ENCODE measurements at regions not wholly inside any gene's neighbourhood (a gene's known extent, or its start where the extent isn't known, plus 50 kb on each side); places are given as distances from the start of the nearest gene placed in this dataset.

DNA sequence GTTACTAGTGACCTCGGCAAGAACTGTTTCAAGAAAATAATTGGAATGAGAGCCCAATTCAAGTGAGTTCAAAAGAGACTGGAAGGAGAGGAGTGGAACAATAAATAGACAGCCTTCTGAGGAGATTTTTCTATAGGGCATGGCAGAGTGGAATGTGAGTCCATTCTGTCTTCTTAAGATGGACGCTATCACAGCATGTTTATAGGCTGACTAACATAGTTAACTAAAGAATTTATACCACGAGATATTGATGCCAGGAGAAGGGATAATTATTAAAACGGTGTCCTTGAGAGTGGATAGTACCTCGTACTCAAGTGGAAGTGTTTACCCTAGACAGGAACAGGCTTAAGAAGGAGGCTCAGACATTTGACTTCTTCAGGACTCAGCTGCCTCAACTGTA, 143.5 kb upstream of the RBBP8 start:
- TF ChIP-seq SIN3A (IDR thresholded peaks at IDR 0.05; ENCODE audit: borderline replicate concordance, insufficient read depth, low read length) (no peak), TAF1 (IDR thresholded peaks at IDR 0.05; ENCODE audit: borderline replicate concordance, insufficient read depth, low read length) (no peak), FOXP2 (optimal IDR thresholded peaks at IDR 0.05; ENCODE audit: borderline replicate concordance, extremely low read depth, extremely low read length, insufficient read depth) (no peak), POLR2AphosphoS5 (IDR thresholded peaks at IDR 0.05; ENCODE audit: low read depth, low read length) (no peak)
- TF ChIP-seq, protein P1, sequence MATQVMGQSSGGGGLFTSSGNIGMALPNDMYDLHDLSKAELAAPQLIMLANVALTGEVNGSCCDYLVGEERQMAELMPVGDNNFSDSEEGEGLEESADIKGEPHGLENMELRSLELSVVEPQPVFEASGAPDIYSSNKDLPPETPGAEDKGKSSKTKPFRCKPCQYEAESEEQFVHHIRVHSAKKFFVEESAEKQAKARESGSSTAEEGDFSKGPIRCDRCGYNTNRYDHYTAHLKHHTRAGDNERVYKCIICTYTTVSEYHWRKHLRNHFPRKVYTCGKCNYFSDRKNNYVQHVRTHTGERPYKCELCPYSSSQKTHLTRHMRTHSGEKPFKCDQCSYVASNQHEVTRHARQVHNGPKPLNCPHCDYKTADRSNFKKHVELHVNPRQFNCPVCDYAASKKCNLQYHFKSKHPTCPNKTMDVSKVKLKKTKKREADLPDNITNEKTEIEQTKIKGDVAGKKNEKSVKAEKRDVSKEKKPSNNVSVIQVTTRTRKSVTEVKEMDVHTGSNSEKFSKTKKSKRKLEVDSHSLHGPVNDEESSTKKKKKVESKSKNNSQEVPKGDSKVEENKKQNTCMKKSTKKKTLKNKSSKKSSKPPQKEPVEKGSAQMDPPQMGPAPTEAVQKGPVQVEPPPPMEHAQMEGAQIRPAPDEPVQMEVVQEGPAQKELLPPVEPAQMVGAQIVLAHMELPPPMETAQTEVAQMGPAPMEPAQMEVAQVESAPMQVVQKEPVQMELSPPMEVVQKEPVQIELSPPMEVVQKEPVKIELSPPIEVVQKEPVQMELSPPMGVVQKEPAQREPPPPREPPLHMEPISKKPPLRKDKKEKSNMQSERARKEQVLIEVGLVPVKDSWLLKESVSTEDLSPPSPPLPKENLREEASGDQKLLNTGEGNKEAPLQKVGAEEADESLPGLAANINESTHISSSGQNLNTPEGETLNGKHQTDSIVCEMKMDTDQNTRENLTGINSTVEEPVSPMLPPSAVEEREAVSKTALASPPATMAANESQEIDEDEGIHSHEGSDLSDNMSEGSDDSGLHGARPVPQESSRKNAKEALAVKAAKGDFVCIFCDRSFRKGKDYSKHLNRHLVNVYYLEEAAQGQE (IDR thresholded peaks at IDR 0.05; ENCODE audit: insufficient read depth in 1 of 2, low read depth in 2 of 2, low read length in 2 of 2) = no peak

DNA sequence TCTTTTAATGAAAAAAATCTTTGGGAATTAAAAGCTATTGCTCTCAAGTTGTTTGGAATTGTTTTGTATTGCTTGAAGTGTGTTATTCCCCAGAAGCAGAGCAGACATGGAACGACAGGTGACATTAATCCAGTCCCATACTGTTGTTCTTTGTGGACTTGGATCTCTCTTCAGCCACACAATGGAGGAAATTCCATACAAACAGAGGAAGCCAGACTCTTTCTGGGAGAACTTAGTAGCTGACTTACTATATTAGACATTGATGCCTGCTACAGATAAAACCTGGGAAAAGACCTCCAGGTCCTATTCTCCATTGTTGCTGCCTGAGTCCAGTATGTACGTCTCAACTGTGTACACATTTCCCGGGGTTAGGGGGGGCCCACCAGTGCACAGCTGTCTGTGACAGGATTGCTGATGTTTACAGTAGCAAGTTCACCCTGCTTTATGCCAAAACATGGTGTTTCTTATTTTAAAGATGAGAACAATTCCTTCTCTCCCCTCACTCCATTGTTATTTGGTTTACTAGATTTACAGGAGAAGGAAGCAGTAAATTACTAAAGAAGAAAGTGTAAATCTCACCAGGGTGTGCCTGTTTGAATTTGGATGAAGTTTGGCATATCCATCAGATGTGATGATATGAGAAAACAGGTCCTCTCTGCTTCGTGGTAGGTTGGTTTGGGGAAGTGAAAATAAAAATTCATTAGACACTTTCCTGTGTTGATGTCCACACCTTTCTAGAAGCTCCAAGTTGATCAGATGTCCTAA, 142.4 kb upstream of the RBBP8 start:
- no peak for TF ChIP-seq TAF1 (IDR thresholded peaks at IDR 0.05; ENCODE audit: borderline replicate concordance, insufficient read depth, low read length)
- TF ChIP-seq, protein P1 (IDR thresholded peaks at IDR 0.05; ENCODE audit: insufficient read depth in 1 of 2, low read depth in 2 of 2, low read length in 2 of 2) = no peak
- no peak for TF ChIP-seq FOXP2 (optimal IDR thresholded peaks at IDR 0.05; ENCODE audit: borderline replicate concordance, extremely low read depth, extremely low read length, insufficient read depth)
- no peak for TF ChIP-seq SIN3A (IDR thresholded peaks at IDR 0.05; ENCODE audit: borderline replicate concordance, insufficient read depth, low read length)
- no peak for TF ChIP-seq POLR2AphosphoS5 (IDR thresholded peaks at IDR 0.05; ENCODE audit: low read depth, low read length)

DNA sequence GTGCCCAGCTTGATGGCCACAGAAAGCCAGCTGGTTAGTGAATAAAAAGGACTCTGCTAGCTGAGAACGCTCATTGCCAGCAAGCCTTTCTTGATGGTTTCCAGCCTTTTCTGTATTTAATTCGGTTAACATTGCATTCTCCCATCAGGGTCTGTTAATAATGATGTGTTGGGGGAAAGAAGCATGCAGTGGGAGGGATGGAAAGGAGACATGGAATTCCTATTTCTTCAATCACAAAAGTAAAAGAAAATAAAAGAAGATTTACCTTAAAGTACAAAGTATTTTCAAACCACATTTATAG, 141.9 kb upstream of the RBBP8 start:
- no peak for TF ChIP-seq FOXP2 (optimal IDR thresholded peaks at IDR 0.05; ENCODE audit: borderline replicate concordance, extremely low read depth, extremely low read length, insufficient read depth)
- TF ChIP-seq TAF1 (IDR thresholded peaks at IDR 0.05; ENCODE audit: borderline replicate concordance, insufficient read depth, low read length) = no peak
- TF ChIP-seq POLR2AphosphoS5 (IDR thresholded peaks at IDR 0.05; ENCODE audit: low read depth, low read length) = no peak
- TF ChIP-seq, protein P1 (IDR thresholded peaks at IDR 0.05; ENCODE audit: insufficient read depth in 1 of 2, low read depth in 2 of 2, low read length in 2 of 2) = no peak
- no peak for TF ChIP-seq SIN3A (IDR thresholded peaks at IDR 0.05; ENCODE audit: borderline replicate concordance, insufficient read depth, low read length)

DNA sequence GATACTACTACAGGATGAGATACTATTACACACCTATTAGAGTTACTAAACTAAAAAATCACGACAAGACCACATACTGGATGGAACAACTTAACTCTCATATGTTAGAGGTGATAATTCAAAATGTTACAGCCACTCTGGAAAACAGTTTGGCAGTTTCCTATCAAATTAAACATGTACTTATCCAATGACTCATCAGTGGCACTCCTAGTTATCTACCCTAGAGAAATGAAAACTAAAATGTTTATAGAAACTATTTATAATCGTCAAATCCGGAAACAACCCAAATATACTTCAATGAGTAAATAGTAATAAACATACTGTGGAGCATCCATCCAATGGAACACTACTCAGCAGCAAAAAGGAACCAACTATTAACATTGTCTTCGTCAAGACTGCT, 137.0 kb upstream of the RBBP8 start:
- TF ChIP-seq POLR2AphosphoS5 (IDR thresholded peaks at IDR 0.05; ENCODE audit: low read depth, low read length) (no peak), TAF1 (IDR thresholded peaks at IDR 0.05; ENCODE audit: borderline replicate concordance, insufficient read depth, low read length) (no peak), FOXP2 (optimal IDR thresholded peaks at IDR 0.05; ENCODE audit: borderline replicate concordance, extremely low read depth, extremely low read length, insufficient read depth) (no peak), SIN3A (IDR thresholded peaks at IDR 0.05; ENCODE audit: borderline replicate concordance, insufficient read depth, low read length) (no peak)
- TF ChIP-seq, protein P1 (IDR thresholded peaks at IDR 0.05; ENCODE audit: insufficient read depth in 1 of 2, low read depth in 2 of 2, low read length in 2 of 2) = no peak
